NCI-H187 (cell line): ENCODE measurements at regions not wholly inside any gene's neighbourhood (a gene's known extent, or its start where the extent isn't known, plus 50 kb on each side); places are given as distances from the start of the nearest gene placed in this dataset.
A peak's percentile ranks its signal among the peaks of the same experiment; 100 is the strongest.

Experiments
- DNase-seq, 2 experiments: peaks; one replicate each; lab custom pipeline; 2025; lab: John Stamatoyannopoulos, UW

DNA sequence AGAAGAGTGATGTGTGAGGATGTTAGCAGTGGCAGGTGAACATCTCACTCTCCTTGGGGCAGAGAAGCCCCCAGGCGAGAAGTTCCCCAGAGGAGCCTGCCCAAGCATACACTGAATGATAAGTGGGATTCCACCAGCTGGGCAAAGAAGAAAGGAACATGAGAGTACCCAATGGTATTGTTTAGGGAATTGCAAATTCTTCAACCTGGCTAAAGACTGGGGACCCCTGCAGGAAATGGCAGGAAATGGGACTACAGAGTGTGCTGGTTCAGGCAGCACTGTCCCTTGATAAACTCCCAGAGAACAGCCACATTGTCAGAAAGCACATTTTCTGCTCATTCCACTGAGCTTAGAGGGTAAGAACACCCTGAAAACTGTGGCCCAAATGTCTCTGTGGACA lies 121.3 kb downstream of the RPS29 start:
- no peak for DNase-seq

DNA sequence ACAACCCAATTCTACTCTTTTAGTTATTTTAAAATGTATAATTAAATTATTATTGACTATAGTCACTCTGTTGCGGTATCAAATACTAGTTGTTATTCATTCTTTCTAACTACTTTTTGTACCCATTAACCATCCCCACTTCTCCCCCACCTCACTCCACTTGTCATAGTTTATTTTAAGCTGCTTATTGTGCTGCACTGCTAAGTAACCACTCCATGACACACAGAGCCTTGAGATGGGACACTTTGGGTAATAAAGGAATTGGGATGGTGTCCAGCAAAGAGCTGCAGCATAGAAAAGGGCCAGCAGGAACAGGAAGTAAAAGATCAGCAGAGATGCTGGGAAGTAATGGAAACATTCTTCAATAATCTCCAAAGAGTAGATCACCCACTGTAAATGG lies 123.0 kb downstream of the RPS29 start:
- DNase-seq, result no peak

DNA sequence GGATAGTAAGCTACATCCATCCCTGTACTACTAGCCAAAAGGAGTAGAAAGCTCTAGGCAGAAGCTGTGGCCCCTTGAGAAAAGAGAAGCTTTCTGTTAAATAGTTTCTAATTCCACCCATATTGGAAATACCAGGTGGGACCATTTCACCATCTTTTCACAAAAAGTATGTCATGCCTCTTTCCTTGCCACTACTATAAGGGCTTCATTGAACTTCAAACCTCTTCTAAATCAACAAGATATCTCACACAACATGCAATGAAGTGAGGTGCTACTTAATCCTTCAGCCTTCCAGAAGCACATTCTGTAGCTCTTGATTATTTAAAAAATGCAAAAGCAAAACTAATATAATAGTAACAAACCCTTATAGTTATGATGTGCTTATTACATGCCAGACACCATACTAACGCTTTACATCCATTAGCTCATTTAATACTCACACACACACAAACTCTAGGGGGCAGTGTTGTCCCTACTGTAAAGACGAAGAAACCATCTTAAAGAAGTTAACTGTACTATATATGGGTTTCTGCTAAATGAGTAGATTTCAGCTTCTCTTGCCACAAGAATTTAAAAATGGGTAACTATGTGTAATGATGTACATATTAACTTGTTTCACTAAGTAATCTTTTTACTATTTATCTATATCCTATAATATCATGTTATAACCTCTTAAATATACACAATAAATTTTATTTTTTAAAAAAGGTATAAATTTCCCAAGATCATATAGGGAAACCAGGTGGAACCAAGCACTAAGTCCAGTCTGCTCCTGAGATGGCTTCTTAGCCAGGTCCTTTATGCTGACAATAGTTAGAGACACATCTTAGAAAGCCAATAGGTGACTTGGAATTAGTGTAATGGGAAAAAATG lies 124.4 kb downstream of the RPS29 start:
- peak in 1 of 2 experiments; percentile 64 for DNase-seq

DNA sequence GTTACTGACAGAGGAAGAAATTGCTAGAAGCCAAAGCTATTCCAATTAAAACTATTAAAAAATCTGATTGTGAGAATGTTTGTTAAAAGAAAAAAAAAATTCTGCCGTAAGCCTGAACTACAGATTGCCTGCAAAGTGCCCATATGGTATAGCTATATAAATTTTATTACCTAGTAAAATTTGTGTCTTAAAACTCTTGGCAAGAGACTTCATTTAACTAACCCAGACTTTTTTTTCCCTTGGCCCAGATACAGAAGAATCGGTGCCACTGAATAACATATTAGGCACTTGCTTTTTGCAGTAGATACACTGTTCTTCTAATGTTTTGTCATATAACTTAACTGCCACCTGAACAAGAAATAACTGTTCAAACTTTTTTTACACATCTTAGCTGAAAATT lies 125.5 kb downstream of the RPS29 start:
- DNase-seq, result no peak

DNA sequence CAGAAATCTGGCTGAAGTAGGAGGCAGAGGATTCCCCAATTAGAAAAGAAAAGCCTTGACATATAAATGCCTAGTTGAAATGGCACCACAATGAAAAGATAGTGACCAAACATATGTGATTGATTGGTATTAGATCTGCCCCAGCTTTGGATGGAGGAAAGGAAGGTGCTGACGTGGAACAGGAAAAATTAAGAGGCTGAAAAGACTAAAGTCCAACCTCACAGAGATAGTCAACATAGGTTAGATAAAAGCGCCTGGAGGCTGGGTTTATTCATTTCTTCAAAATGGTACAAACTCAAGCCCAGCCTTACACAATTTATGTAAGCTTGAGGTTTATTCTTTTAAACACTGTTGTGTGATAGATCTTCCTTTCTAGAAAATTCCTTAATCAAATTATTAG lies 129.6 kb downstream of the RPS29 start:
- no peak for DNase-seq

DNA sequence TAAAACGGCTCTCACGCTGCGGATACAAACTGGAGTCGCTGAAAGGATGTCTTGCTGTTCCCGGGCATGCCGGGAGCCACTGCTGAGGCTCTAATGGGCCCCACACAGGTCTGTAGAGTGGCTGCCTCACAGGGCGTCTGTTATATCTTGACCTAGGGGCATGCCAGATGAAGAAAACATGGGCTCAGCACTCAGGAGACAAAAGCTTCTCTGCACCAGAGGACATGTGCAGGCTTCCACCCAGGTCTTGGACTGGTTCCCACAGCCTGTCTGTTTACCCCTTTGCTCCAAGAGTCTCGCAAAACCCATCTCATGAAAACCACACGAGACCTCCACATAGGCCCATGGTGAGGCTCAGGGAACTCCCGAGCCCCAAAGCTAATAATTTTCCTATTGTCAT lies 134.2 kb downstream of the RPS29 start:
- no peak for DNase-seq

DNA sequence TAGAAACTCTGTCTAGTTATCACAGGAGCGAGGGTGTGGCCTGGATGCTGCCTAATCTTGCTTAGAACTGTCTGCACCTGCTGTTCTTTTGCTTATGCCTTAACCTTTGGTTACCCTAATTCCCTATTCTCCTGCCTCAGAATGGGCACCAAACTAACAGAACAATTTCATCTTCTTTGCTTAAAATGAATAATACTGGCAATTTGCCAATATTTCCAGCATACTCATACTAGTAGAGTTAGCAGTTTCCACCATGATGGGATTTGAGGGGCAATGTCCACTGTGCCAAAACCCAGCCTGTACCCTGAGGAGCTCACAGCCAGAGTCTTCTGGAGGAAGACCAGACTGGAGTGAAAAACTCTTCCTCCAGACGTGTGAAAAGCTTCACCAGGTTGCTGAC lies 136.4 kb downstream of the RPS29 start:
- DNase-seq, result no peak

DNA sequence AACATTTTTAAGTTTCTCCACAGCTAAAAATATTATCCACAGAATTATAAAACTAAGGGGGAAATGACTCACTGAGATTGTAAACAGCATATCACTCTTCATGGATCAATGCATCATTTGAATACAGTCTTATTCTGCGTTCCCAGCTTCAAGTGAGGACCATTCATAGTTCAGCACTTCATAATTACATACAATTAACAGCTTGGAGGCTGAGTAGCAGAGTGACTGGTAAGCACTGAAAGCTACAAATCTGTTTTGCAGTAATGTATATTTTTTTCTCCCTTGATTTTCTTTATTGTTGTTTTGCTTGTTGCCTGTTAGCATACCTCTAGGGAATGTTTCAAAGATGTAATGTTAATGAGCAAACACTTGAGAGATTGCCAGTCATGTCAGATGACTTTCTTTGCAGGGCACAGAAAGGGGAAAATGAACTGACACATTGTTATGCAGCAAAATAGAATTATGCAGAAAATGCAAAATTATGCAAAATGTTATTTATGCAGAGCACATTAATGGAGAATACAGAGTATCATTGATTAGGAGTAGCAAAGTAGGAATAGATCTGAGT lies 138.6 kb downstream of the RPS29 start:
- DNase-seq, result no peak

DNA sequence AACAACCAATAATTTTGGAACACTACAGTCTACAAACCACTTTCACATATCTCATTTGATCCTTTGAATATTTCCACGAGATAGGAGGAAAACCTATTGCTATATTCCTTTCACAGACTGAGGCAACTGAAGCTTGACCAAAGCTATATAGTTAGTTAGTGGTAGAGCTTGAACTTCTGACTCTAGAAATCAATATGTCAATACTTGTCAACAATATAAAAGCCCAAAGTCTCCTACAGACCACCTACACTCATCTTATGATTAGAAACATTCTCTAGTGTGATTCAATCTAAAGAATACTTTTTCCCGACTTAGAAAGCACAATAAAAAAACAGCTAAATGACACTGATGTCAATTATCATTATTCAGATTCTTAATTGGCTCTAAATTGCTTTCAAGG lies 139.4 kb downstream of the RPS29 start:
- DNase-seq, result no peak

DNA sequence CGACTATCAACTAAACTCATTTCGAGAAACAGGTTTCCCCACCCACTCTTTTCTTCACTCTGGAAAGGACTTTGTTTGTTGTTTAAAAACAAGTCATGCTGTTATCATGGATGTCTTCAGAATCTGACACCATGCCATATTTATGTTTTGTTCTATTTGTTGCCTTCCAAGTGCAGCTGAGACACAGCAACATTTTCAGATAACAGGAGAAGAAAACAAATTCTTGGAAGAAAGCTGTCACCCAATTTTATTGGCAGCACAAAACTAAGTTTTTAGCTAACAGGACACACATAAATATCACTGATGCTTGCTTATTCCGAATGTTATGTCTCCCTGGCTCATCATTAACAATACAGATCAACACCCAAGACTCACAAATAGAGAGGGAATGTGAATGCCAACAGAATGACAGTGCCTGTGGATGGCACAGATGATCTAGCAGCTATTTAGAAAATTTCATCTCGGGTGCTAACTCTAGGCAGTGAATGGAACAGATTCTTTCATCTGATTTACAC lies 147.9 kb downstream of the RPS29 start:
- no peak for DNase-seq

DNA sequence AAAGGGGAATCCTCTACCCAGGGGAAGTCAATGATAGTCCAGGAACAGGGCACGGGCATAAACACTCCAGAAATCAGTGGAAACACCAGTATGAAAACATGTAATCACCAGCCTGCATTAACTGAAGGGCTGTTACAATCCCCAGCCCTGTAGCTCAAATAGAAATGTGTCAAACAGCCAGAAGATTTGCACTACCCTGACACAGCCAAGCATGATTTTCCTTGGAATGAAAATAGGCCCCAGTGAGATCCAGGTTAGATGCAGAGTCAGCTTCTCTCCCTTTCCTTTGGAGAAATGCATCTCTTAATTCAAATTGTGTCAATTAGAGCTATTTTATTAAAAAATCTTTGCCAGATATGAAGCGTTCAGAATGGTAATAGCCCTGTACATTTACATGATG lies 158.1 kb downstream of the RPS29 start:
- no peak for DNase-seq

DNA sequence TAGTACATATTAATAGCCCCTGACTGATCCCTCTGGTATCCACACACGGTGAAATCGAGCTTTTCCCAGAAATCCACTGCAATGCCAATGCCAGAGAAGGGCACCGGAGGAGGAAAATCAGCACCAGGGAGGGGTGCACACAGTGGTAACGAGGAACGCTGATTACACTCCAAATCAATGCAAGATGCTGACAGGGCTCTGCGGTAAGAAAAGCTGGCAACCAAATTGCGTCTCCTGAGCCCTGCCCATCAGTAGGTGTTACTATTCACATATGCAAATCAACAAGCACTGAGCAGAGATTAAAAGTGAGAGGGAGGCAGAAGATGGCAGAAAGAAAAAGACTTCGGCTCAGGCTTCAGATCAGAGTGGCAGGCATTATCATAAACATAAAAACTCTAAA lies 159.1 kb downstream of the RPS29 start:
- no peak for DNase-seq

DNA sequence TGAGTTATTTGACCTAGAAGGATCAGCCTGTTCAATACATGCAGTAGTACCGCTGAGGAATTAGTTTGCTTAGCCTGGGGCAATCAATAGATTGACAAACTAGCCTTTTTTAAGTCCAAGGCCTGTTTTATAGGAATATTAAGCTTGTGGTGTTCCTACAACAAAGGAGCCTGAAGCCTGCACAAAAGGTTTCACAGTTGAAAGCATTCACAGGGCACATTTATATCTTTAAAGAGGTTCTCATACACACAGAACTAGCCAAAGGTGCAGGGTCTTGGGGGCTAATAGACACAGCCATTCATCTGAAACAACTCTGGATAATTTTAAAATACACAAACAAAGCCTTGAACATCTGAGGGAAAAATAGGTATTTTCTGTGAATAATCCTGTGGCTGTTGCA lies 160.3 kb downstream of the RPS29 start:
- no peak for DNase-seq

DNA sequence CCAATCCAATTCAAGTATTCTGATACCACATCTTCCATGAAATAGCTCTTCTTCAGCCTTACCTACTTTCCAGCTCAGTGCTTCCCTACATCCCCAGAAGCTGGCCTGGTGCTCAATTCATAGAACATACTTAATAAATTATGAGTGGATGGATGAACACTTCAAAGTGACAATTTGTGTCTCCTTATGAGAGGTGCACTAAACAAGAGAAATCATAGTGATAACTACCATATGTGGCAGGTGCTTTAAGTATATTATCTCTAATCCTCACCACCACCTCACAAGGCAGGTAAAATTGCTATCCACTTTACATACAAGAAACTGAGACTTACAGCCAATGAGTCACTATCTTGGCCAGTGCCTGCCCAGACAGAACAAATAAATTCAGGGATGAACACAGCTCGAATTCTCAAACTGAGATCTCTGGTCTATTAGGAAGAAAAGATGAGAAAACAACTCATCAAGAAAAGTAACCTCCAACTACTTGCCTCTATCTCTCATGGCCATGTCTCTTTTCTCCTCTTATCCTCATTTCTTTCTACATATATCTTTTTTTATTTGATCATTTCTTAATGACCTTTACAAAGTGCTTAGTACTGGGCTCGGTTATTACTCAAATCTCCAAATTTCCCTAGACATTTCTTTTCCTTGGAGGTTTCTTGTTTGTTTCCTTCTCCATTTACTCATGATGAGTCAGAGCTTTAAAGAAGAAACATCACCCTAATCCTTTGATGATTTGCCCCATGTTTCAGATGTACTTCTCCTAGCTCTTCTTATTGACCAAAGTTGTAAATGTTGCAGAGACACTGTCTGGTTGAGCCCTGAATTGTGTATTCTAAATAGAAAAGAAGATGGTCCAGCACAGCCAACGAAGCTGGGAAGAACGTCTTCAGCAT lies 161.5 kb downstream of the RPS29 start:
- no peak for DNase-seq

DNA sequence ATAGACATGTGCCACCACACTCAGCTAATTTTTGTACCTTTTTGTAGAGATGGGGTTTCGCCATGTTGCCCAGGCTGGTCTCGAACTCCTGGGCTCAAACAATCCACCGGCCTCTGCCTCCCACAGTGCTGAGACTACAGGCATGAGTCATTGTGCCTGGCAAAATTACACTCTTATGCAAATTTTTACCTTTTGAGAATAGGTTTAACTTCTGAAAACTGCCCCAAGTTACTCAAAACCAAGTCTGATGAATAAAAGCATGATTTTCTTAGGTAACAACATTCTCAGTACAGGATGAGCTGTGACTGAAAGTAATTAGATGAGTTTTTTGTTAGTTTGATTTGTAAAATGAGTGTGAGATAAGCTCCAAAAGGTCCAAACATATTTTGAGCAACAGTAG lies 166.0 kb downstream of the RPS29 start:
- no peak for DNase-seq

DNA sequence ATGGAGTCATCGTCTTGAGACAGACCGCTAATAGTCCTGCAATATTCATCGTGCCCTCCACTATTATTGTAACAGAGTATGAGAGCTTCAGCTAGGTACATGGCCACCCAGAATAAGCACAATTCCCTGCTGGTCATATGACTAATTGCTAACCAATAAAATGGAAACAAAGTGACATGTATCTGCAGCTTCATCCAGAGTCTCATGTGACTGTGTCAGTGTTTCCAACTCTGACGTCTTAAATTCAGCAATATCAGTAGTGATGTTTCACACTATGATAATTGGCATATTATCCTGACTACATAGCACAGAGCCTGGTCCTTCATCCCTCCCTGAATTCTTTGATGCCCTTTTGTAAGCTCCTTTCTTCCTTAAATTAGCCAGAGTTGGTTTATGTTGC lies 167.4 kb downstream of the RPS29 start:
- DNase-seq, result no peak

DNA sequence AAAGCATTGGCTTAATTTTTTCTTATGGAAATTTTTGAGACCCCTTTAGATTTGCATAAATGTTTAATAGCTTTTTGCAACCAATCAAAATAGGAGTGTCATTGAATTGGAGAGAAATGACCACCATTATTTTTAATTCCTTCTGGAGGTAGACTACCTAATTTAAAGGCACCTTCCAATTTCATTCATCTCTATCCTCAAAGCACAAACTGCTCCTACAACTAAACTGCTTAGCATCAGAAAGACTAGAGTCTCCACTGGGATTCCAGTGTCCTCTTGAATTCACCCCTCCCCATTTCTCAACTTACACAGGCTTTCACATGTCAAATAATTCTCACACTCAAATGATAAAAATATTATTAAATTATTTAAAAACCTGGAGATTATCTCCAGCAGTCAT lies 168.4 kb downstream of the RPS29 start:
- DNase-seq, result no peak

DNA sequence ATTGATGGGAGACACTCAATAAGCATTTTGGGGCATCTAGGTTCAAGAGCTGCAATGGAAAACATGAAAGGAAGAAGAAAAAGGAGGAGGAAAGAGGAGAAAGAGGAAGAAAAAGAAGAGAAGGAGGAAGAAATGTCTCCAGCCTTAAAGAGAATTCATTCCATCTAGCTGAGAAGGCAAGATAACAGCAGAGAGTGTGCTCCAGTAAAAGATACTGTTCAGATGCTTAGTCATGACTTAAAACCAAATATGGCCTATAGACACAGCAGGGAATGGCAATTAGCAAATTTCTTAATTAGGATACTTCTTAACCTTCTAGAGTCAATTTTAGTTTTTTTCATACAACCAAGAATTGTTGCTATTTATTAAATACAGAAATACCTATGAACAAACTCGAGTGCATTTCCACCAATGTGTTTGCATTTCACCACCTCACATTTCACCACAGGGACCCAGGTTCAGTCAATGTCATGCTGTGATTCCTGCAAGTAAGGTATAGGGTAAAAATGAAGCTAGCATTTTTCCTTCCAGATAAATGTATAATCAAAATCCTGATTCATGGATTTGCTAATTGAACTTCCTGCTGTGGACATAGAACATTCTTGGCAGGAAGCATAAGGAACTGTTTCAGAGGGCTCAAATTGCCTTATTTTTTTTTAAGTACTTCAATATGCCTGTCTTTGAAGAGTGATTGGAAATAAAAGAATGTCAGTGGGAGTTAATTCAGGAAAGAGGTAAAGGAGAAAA lies 177.8 kb downstream of the RPS29 start:
- no peak for DNase-seq

DNA sequence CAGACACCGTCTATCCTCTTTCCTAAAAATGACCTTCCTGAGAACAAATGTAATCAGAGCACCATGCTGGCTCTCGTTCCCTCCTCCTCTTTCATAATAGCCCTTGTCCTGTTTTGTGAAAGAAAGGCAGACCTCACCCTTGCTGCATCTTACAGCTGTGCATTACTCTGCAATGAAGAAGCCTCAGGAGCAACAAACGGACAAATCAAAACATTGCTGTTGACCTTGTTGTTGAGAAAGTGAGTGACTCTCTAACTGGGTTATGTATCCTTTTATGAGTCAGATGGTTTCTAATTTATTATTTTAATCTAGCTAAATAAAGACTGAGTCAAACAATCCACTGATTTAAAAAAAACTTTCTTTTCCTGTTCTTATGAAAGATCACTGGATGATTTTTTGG lies 180.9 kb downstream of the RPS29 start:
- DNase-seq, result no peak

DNA sequence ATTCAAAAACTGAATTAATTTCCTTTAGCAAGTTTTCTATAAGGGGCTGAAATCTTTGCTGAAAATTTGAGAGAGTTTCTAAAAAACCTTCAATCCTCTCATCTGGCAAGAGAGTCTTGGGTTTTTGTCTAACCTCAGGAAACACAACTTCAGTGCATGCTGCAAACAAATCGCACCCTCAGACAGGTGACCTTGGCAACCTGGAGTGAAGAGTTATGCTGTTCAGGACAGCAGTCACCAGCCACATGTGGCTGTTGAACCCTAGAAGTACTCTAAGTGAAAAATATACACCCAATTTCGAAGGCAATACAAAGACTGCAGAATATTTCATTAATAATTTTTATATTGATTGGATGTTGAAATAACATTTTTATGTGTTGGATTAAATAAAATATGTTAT lies 184.8 kb downstream of the RPS29 start:
- DNase-seq, result no peak

DNA sequence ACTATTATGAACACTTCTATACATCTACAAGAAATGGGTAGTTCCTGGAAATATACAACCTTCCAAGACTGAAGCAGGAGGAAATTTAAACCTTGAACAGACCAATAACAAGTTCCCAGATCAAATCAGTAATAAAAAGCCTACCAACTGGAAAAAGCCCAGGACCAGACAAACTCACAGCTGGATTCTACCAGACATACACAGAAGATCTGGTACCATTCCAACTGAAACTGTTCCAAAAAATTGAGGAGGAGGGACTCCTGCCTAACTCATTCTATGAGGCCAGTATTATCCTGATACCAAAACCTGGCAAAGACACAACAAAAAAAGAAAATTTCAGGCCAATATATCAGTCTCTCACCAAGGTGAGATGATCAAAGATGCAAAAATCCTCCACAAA lies 189.4 kb downstream of the RPS29 start:
- no peak for DNase-seq

DNA sequence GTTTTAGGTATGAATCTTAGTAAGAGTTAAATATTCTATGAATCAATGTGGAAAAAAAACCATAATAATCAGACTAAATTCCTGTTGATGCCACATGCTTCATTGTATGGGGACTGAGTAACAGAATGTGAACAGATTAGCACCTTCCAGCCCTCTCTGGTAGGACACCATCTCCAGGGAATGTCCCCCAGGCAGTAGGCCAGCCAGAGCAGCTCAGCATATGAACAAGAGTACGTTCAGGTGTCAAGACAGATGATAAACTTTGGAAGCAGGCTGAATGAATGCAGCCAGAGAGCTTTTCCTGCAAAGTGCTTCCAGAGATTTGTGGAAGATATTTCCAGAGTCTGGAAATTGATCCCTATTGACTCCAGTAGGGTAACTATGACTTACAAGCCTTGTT lies 204.4 kb downstream of the RPS29 start:
- no peak for DNase-seq
